Activated CD4-positive, alpha-beta T cell treated with anti-CD3 and anti-CD28 coated beads, Interleukin-2, Interleukin-6, amounts not matched to agents 100 ng/mL and 50 ng/mL, durations not matched to agents 16 hours and 8 hours (primary cell): ENCODE measurements at regions not wholly inside any gene's neighbourhood (a gene's known extent, or its start where the extent isn't known, plus 50 kb on each side); places are given as distances from the start of the nearest gene placed in this dataset.

Experiments
- DNase-seq: peaks from one replicate; pipeline ENCODE4 v3.0.0-alpha.2; 2020

DNA sequence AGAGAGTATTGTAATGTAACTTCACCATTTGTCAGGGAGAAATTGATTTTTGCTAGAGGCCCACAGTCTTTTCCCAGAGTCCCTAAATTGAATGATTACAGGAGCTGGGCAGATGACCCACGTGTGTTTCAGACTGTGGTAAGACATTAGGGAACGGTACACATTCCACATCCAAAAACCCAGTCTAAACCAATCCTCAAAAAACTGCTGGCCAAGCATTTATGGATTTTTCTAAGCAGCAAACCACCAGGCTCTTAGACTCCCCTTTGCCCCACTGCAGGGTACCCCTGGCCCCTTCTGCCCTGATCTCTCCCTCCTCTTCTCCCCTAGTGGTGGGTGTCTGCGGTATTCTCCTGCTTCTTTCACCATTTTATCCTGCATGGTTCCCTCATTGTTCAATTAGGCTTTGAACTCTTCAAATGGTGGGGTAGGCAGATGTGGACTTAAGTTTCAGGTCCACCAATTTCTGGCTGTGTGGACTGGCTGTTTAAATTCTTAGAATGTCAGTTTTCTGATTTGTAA, 135.5 kb upstream of the SORCS3 start:
- no peak for DNase-seq

GRCh38 chr10:104509981-104510380, 131.1 kb upstream of the SORCS3 start:
- DNase-seq, result no peak

GRCh38 chr10:104510644-104511043, 130.4 kb upstream of the SORCS3 start:
- DNase-seq, result no peak

- no peak for DNase-seq
Measured at GRCh38 chr10:104512800-104513199, 128.3 kb upstream of the SORCS3 start.

- DNase-seq, result no peak
Measured at GRCh38 chr10:104515678-104516199, 125.4 kb upstream of the SORCS3 start.

- no peak for DNase-seq
Measured at GRCh38 chr10:104516986-104517385, 124.1 kb upstream of the SORCS3 start.

GRCh38 chr10:104517946-104518345, 123.1 kb upstream of the SORCS3 start:
- DNase-seq, result no peak

DNA sequence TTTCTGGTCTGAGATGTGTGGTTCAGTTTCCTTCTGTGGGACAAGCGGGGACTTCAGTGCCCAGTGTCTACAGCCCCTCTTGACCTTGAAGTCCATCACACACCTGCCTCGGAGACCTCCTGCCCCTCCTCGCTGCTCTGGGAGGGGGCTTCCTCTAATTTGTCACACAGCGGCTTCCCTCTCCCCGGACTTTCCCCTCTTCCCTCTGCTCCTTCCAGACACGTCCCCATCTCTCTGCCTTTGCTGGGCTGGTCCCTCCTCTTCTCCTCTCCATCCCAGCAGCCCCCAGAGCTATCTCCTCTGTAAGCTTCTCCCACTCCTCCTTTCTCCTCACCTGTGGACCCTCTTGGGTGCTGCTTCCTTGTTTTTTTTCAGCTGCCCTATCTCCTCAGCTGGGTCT, 122.2 kb upstream of the SORCS3 start:
- DNase-seq, result no peak

- DNase-seq, result no peak
Measured at GRCh38 chr10:104520653-104521052, 120.4 kb upstream of the SORCS3 start.

DNA sequence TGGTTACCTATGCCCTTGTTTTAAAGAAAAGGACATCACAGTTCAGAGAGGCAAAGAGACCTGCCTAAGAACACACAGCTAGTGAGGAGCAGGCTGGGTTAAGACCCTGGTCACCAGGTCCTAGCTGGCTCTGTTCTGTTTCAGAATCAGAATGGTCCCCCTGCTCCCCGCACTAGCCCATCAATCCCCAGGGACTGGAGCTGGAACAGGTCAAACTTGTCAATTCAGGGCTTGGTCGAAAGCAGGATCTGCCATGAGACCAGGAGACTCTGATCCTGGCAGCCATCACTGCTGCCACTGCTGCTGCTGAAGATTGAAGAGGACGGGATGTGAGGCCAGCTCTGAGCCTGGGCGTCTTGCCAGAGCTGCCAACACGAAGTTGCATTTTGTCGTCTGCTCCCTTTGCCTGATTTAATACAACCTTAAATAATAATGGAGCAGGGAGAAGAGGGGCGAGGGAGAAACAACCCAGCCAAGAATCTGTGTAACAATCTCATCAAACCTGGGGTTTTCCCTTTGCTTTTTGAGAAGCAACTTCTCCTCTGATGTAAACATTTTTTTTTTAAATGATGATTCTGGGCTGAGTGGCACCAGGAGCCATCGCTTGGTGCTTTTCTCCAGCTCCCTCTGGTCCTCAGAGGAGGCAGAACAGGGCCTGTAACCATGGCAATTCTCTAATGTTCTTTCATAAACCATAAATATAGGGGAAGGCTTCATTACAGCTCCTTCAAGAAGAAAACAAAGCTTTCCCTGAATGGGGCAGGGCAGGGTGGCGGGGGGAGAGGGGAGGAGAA, 119.0 kb upstream of the SORCS3 start:
- DNase-seq, result no peak

DNA sequence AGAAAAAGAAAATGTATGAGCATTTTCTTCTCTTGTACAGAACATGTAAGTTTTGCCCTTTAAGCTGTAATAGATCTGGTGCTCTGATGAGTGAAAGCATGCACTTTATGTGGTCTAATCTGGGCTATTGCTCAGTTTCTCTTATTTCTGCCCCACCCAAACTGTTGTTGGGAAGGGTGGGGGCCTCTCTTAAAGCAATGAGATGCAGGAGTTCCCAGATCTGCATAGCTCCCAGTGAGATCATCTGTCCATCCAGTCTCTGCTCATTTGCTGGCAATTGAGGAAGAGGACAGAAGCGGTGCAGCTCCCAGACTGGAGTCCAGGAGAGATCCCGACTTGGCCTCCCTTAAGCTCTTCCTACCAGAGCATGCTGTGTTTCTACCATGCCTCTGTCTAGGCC, 114.9 kb upstream of the SORCS3 start:
- DNase-seq, result no peak

GRCh38 chr10:104527013-104527412, 114.1 kb upstream of the SORCS3 start:
- no peak for DNase-seq

- DNase-seq, result no peak
Measured at GRCh38 chr10:104540181-104540580, 100.9 kb upstream of the SORCS3 start.

DNA sequence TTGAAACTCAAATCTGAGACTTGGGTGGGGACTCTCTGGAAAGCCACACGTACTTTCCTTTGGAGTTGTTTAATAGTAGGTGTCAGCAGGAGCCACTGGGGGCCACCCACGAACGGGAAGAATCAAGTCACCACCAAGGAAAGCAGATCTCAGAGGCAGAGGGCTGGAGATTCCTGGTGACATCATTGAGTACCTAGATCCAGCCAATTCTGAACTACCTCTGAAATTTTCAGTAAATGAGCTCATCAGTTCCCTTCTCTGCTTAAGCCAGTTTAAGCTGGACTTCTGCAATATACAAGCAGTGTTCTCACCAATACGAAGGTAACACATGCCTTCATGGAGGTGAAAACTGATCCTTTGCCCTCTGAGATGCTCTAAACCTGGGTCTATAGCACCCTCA, 99.3 kb upstream of the SORCS3 start:
- no peak for DNase-seq

DNA sequence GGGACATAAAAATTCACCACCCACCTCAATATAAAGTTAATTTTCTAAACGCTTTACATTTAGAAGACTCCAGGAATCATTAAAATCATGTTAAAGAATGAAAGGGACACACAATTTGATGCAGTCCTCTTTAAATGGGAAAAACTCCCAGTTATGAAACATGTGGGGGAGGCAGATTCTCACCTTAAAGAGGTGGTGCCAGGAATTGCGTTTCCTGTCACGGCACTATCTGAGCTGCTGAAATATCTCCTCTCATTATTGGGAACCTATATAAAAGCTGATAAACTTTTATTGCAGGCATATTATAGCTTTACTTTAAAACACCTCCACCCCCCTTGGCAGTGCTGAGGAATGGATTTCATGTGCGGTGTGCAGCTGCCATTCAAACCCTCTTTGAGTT, 94.8 kb upstream of the SORCS3 start:
- DNase-seq, result no peak

GRCh38 chr10:104546756-104547155, 94.3 kb upstream of the SORCS3 start:
- no peak for DNase-seq

- no peak for DNase-seq
Measured at GRCh38 chr10:104548090-104548489, 93.0 kb upstream of the SORCS3 start.

GRCh38 chr10:104556831-104557230, 84.3 kb upstream of the SORCS3 start:
- no peak for DNase-seq

DNA sequence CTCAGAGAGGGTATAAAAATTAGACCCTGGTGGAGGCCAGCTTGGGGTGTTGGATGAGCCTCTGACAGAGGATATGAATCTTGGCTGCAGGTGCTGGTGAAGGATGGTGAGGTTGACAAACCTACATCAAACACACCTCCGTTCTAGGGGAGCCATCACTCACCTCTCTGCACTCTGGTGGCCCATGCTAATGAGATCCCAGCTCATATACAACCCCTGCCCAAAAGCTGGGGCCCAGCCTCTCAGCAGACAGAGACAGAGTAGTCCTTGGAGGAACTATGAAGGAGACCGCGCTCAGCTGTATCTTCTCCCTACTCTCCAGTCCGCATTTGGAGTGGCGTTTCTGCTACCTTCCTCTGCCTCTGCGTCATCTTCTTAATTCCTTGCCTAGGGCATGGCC, 83.1 kb upstream of the SORCS3 start:
- DNase-seq, result no peak

DNA sequence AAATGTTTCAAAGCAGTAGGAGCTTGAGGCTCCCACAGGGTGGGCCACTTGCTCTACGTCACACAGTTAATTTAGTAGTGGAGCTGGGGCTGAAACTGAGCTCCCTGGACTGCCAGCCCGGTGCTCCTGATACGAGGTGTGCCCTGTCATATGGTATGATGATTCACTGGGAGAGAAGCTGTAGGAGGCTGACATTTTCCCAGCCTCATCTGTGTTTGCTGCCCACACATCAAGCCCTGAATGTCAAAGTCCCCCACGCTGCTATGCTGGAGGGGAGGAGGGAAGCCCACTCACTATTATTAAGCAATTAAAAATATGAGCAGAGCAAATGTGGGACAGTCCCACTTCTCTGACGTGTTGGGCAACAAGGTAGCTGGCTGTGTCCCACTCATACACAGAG, 81.2 kb upstream of the SORCS3 start:
- no peak for DNase-seq

DNA sequence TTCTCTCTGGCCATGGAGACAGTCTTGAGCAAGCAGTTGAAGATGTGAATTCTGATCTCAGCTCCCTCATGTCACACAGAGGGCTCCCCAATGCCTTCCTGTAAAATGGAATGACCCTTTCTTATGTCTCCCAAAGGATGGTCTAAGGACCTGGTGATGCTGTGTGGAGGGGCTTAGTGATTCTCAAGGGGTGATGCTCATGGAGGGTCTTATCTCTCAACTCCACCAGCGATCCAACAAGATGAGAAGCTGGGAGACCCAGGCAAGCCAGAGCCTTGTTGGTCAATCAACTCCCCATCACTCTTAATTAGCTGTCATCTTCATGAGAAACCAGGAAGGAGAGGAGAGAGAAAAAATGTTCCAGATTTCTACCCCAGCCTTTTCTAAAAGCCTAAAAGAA, 78.0 kb upstream of the SORCS3 start:
- no peak for DNase-seq

DNA sequence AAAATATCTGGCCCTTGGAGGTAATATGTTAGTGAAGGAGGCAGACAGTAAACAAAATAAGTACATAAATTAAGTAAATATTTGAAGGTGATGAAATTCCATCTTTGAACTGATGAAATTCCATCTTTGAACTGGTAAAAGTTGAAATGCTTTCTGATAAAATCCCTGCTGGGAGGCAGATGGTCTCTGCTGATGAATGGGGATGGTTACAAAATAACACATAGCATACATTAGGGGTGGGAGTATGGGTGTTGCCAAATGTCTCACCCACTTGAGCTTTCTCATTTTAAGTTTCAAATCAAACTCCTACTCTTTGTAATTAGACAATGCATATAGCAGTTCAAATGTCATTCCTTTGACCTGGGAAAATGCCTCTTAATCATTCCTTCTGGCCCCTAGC, 77.5 kb upstream of the SORCS3 start:
- no peak for DNase-seq

DNA sequence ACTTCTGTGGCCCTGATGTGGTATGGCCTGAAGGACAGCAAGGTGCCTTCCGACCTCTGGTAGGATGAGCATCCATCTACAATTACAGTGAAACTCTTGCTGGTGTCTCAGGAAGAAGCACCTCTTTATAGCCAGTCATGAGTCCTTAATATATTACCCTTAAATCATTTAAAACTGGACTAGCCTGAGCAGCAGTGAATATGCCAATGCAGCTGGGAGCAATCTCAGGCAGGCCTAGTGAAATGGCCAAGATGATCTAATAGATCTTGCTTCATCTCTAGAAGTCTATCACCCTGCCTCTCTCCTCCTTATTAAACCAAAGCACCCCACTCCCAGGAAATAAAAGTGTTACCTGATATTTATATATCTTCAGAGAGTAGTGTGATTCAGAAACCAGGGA, 66.7 kb upstream of the SORCS3 start:
- DNase-seq, result no peak

GRCh38 chr10:104574838-104575237, 66.3 kb upstream of the SORCS3 start:
- no peak for DNase-seq

GRCh38 chr10:104576611-104577010, 64.5 kb upstream of the SORCS3 start:
- DNase-seq, result no peak
